ENCODE measurements at regions not wholly inside any gene's neighbourhood (a gene's known extent, or its start where the extent isn't known, plus 50 kb on each side); places are given as distances from the start of the nearest gene placed in this dataset.

GRCh38 chr5:139743804-139744203 lies 51.8 kb upstream of the PSD2 start:
- WGBS (ENCODE audit: extremely low coverage, insufficient read length, low lambda C conversion rate), result no CpG with 5 or more reads among the region's 2 CpGs
- Mint-ChIP-seq H3K9me3 (peaks cover 0 to 3% of the 10 kb centered on the region in 2 experiments; a peak in 2 of 5 replicates), H3K4me1 (peaks cover 59 to 64% of the 10 kb centered on the region in 2 experiments), H3K4me3 (no peak overlapping the region), H3K27ac (no peak overlapping the region), H3K27me3 (ENCODE audit: low read depth) (peaks cover 60% of the 10 kb centered on the region), H3K36me3 (ENCODE audit: insufficient read depth in 1 of 3, low read depth in 3 of 3) (no peaks in the 10 kb centered on the region; a peak in 1 of 7 replicates)
- no peak overlapping the region for H3K23ac ChIP-seq (ENCODE audit: insufficient read length, low read depth, low read length)
- no peak overlapping the region for H2BK12ac ChIP-seq (ENCODE audit: insufficient read length, low read depth, low read length)
- no peak overlapping the region for H2AFZ ChIP-seq (ENCODE audit: low read length)
- no peak overlapping the region for H3K14ac ChIP-seq (ENCODE audit: insufficient read depth, low read length)
- H4K20me1 ChIP-seq (ENCODE audit: control insufficient read depth, insufficient read depth, insufficient read length), result no peaks in the 10 kb centered on the region
- no peaks in the 10 kb centered on the region for H3K79me1 ChIP-seq (ENCODE audit: insufficient read depth, low read depth, low read length, poor library complexity, severe bottlenecking)
- peaks cover 6% of the 10 kb centered on the region; the same call in 1 of the 2 replicates for H3K4me1 ChIP-seq (ENCODE audit: insufficient read depth, low read length)
- H3K27ac ChIP-seq (ENCODE audit: insufficient read length, low read depth, low read length), result no peak overlapping the region
- H3K23me2 ChIP-seq (ENCODE audit: insufficient read length, low read depth, low read length, poor library complexity, severe bottlenecking), result peaks cover 27% of the 10 kb centered on the region
- no peak overlapping the region for H4K5ac ChIP-seq (ENCODE audit: insufficient read length, low read depth, low read length)
- no peak overlapping the region for H2BK120ac ChIP-seq (ENCODE audit: low read depth, low read length, poor library complexity, severe bottlenecking)
- no peak overlapping the region for H2BK5ac ChIP-seq (ENCODE audit: insufficient read length, low read length)
- no peak for DNase-seq
- TF ChIP-seq, protein P1, sequence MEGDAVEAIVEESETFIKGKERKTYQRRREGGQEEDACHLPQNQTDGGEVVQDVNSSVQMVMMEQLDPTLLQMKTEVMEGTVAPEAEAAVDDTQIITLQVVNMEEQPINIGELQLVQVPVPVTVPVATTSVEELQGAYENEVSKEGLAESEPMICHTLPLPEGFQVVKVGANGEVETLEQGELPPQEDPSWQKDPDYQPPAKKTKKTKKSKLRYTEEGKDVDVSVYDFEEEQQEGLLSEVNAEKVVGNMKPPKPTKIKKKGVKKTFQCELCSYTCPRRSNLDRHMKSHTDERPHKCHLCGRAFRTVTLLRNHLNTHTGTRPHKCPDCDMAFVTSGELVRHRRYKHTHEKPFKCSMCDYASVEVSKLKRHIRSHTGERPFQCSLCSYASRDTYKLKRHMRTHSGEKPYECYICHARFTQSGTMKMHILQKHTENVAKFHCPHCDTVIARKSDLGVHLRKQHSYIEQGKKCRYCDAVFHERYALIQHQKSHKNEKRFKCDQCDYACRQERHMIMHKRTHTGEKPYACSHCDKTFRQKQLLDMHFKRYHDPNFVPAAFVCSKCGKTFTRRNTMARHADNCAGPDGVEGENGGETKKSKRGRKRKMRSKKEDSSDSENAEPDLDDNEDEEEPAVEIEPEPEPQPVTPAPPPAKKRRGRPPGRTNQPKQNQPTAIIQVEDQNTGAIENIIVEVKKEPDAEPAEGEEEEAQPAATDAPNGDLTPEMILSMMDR (conservative IDR thresholded peaks at IDR 0.05), result no peak
- no peak overlapping the region for H2BK15ac ChIP-seq (ENCODE audit: low read depth, low read length)
- no peak overlapping the region for H3K56ac ChIP-seq (ENCODE audit: insufficient read length, low read depth, low read length)
- no peak overlapping the region for H2BK20ac ChIP-seq (ENCODE audit: low read depth, low read length, poor library complexity, severe bottlenecking)
- H4K91ac ChIP-seq (ENCODE audit: insufficient read length, low read depth, low read length), result no peak overlapping the region
- H3T11ph ChIP-seq (ENCODE audit: low read length), result no peak overlapping the region
- no peak overlapping the region for H3K4ac ChIP-seq (ENCODE audit: low read depth, low read length)
- no peak overlapping the region for H4K8ac ChIP-seq (replicated peaks; ENCODE audit: insufficient read length, low read depth, low read length)
- peaks cover 10% of the 10 kb centered on the region; the same call in 1 of the 2 replicates for H3K27me3 ChIP-seq (ENCODE audit: insufficient read depth, low read length)
- no peak overlapping the region for H3K4me2 ChIP-seq (ENCODE audit: insufficient read depth, insufficient read length, low read length)
- no peak overlapping the region for H3K18ac ChIP-seq (ENCODE audit: insufficient read length, low read depth, low read length)
- H3K9ac ChIP-seq (ENCODE audit: extremely low read depth, insufficient read length, low read length), result no peak overlapping the region
- no peaks in the 10 kb centered on the region for H3K9me3 ChIP-seq (ENCODE audit: control insufficient read depth, low read depth, low read length)
- H3K79me2 ChIP-seq (ENCODE audit: insufficient read depth, low read length), result no peaks in the 10 kb centered on the region
- H2AK5ac ChIP-seq (ENCODE audit: insufficient read length, low read length), result no peak overlapping the region
